Prostate gland (tissue), 2 donors: ENCODE measurements at regions not wholly inside any gene's neighbourhood (a gene's known extent, or its start where the extent isn't known, plus 50 kb on each side); places are given as distances from the start of the nearest gene placed in this dataset.
A peak's percentile ranks its signal among the peaks of the same experiment; 100 is the strongest.

ENCODE experiments used
- DNase-seq: peaks from one replicate; pipeline ENCODE4 v3.0.0-alpha.2; 2019; ENCODE audit warnings: low spot score
- H3K27ac ChIP-seq, 2 donors: fragments of 200-600 bp; sonication (generic); 2 replicates each; pipeline ENCODE4 v1.5.1; 2017 to 2019
- H3K27me3 ChIP-seq: fragments of 200-600 bp; sonication (generic); replicated peaks from 2 replicates; pipeline ENCODE4 v1.5.1; 2019; ENCODE audit not compliant: insufficient read depth
- H3K36me3 ChIP-seq, 2 donors: fragments of 200-600 bp; sonication (generic); 1 replicate in 1 of 2; 2 replicates in 1 of 2; pipeline versions ENCODE4 v1.5.1 to v1.8.1; 2017 to 2019
- H3K4me1 ChIP-seq: fragments of 200-600 bp; sonication (generic); replicated peaks from 2 replicates; pipeline ENCODE4 v1.5.1; 2019
- H3K4me3 ChIP-seq, 2 donors: fragments of 200-600 bp; sonication (generic); 2 replicates each; pipeline ENCODE4 v1.5.1; 2017 to 2019
- H3K9me3 ChIP-seq: fragments of 200-600 bp; sonication (generic); 2 replicates; pipeline ENCODE4 v1.5.1; 2017
- CTCF ChIP-seq, 4 experiments: fragments of 200-600 bp in 2 of 4; fragments of 450-650 bp in 2 of 4; sonication (generic) in 2 of 4; IDR thresholded peaks; 1 replicate in 3 of 4; 2 replicates in 1 of 4; pipeline ENCODE4 v1.5.1; 2016 to 2019; ENCODE audit warnings: antibody characterized with exemption in 4 of 4, mild to moderate bottlenecking in 2 of 4, moderate library complexity in 2 of 4
- POLR2A ChIP-seq: fragments of 450-650 bp; IDR thresholded peaks from one replicate; pipeline ENCODE4 v1.6.1; 2016; ENCODE audit warnings: antibody characterized with exemption, mild to moderate bottlenecking
- POLR2AphosphoS5 ChIP-seq: sonication (generic); formaldehyde crosslinking; IDR thresholded peaks from one replicate; pipeline ENCODE4 v1.6.1; 2017; ENCODE audit warnings: antibody characterized with exemption
- WGBS: methylation state at CpG from one replicate; pipeline ENCODE4 v1.1.5; 2018; 5-methylcytosine and 5-hydroxymethylcytosine counted together
- intact Hi-C: fragments of 100-400 bp; cut with DNase I; formaldehyde crosslinking; loops from one replicate; pipeline ENCODE4 v1.14.2; 2022

DNA sequence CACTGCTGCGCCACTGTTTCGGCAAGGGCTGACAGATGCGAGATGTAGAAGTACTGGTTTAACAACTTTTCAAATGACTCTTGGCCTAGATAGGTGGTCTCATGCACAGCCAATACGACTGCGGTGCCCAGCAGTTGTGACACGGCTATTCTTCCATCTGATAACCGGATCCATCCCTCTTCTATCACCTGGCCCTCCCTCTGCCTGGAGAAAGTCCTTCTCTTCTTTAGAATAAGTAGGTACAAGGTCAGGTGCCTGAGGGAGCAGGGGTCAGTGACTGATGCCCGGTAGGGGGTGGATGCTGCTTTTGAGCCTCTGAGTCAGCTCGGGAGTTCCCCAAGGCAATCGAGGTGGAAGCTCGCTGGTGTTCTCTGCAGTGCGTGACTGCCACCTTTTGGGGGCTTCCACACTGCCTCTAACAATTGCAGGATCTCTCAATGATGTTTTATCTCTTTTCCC lies 166.8 kb upstream of the GRIK2 start:
- Histone ChIP-seq H3K27me3 (no peaks in the 10 kb centered on the region), H3K27ac (no peak overlapping the region), H3K4me3 (no peak overlapping the region), H3K36me3 (no peaks in the 10 kb centered on the region), H3K9me3 (no peaks in the 10 kb centered on the region), H3K4me1 (no peaks in the 10 kb centered on the region)
- no peak for DNase-seq
- TF ChIP-seq POLR2A (no peak), CTCF (IDR thresholded peaks at IDR 0.05) (peak in 1 of 4 experiments; percentile 8)
- 66% methylated on average over 12 of the region's 12 CpGs for WGBS
- intact Hi-C loops, result no loop called here

DNA sequence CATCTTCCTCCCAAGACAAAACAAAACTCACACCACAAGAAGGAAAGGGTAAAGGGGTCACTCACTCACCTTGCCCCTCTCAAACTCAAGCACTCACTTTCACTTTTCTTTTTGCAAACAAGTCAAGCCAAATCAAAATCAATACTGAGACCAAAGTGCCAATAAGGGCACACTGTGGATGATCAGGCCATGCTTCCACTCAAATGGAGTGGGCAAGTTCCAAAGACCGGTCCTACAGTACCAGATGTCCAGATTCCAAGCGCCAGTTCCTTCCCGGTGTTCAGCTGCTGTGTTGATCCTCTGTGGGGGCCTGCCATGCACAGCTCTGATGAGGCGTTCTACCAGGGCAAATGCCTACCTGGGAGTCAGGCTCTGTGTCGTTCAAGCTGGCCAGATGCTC lies 162.6 kb upstream of the GRIK2 start:
- WGBS, result 89% methylated on average over 5 of the region's 5 CpGs
- Histone ChIP-seq H3K27ac (no peak overlapping the region), H3K4me1 (no peaks in the 10 kb centered on the region), H3K27me3 (no peaks in the 10 kb centered on the region), H3K9me3 (no peaks in the 10 kb centered on the region), H3K4me3 (no peak overlapping the region), H3K36me3 (no peaks in the 10 kb centered on the region)
- TF ChIP-seq POLR2A (no peak), POLR2AphosphoS5 (no peak), CTCF (IDR thresholded peaks at IDR 0.05) (no peak)
- no peak for DNase-seq
- intact Hi-C loops, result no loop called here

GRCh38 chr6:101231606-101232235 lies 161.8 kb upstream of the GRIK2 start:
- H3K4me1 ChIP-seq, result no peaks in the 10 kb centered on the region
- DNase-seq, result no peak
- 99% methylated on average over 7 of the region's 7 CpGs for WGBS
- no peak overlapping the region for H3K4me3 ChIP-seq
- no peaks in the 10 kb centered on the region for H3K27me3 ChIP-seq
- H3K36me3 ChIP-seq, result no peaks in the 10 kb centered on the region
- TF ChIP-seq POLR2A, result no peak
- TF ChIP-seq POLR2AphosphoS5, result no peak
- TF ChIP-seq CTCF (IDR thresholded peaks at IDR 0.05), result no peak
- H3K9me3 ChIP-seq, result no peaks in the 10 kb centered on the region
- intact Hi-C loops, result no loop called here
- no peak overlapping the region for H3K27ac ChIP-seq

DNA sequence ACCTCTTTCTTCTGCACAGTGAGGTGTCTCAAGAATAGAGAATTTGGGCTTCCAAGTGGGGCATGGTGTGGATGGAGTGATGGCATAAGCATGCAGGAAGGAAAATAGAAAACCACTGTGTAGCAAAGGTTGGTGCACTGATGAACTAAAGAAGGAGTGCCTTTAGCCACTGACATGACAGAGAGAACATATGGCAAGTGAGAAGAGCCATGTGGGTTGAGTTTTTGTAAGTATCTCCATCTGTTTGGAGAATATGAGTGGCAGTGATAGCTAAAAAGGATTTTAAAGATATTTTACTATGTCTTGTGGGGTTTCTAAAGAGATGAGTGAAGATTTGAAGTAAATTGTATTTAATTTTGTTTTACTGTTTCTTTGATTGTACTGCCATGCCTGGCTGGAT lies 160.5 kb upstream of the GRIK2 start:
- intact Hi-C loops, result no loop called here
- Histone ChIP-seq H3K27ac (no peak overlapping the region), H3K27me3 (no peaks in the 10 kb centered on the region), H3K36me3 (no peaks in the 10 kb centered on the region), H3K9me3 (no peaks in the 10 kb centered on the region), H3K4me3 (no peak overlapping the region), H3K4me1 (no peaks in the 10 kb centered on the region)
- TF ChIP-seq CTCF (IDR thresholded peaks at IDR 0.05) (no peak), POLR2AphosphoS5 (no peak), POLR2A (no peak)
- DNase-seq, result no peak

DNA sequence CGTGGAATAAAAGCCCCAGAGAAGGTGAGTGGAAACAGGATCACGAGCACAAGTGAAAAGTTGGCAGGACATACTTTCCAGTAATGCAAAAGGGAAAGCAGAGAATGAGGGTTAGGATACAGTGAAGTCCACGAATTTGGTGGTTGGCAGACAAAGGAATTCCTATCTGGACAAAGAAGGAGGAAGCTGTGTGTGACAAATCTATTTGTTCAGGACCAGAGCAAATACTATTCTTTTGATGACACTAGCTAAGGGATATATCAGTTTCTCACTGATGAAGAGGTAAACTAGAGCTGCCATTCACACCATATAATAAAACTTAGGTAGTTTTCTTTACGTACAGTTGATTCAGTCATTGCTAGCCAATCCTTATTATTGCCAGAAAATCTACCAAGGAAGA lies 156.8 kb upstream of the GRIK2 start:
- Histone ChIP-seq H3K9me3 (no peaks in the 10 kb centered on the region), H3K4me3 (no peak overlapping the region), H3K27ac (no peak overlapping the region), H3K36me3 (no peaks in the 10 kb centered on the region), H3K4me1 (no peaks in the 10 kb centered on the region), H3K27me3 (no peaks in the 10 kb centered on the region)
- TF ChIP-seq CTCF (IDR thresholded peaks at IDR 0.05) (no peak), POLR2A (no peak), POLR2AphosphoS5 (no peak)
- 53% methylated on average over 4 of the region's 4 CpGs for WGBS
- intact Hi-C loops, result no loop called here
- no peak for DNase-seq
